Pons (tissue), 1 donor: ENCODE measurements at regions not wholly inside any gene's neighbourhood (a gene's known extent, or its start where the extent isn't known, plus 50 kb on each side); places are given as distances from the start of the nearest gene placed in this dataset.

Source experiments
- DNase-seq: peaks from one replicate; pipeline ENCODE4 v3.0.0-alpha.2; 2016; ENCODE audit warnings: low spot score

- DNase-seq = no peak
Observed at GRCh38 chr15:67992411-67992810, 61.7 kb upstream of the PIAS1 start.

DNA sequence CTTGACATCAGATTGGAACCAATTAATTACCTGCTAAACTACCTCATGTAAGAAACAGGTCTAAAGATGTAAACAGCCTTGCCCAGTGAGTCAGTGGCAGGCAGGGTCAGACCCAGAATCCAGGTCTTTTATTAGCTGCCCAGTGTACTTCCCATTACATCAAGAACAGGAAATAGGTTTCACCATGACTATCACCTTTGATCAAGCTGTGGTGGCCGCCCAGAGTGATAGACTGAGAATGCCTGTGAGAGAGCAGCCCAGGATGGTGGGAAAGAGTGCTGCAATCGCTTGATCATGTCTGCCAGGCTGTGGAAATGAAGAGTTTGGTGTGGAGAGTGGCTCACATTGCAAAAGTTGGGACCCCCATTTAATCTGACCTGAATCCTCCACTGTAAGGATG, 61.3 kb upstream of the PIAS1 start:
- DNase-seq = no peak

DNA sequence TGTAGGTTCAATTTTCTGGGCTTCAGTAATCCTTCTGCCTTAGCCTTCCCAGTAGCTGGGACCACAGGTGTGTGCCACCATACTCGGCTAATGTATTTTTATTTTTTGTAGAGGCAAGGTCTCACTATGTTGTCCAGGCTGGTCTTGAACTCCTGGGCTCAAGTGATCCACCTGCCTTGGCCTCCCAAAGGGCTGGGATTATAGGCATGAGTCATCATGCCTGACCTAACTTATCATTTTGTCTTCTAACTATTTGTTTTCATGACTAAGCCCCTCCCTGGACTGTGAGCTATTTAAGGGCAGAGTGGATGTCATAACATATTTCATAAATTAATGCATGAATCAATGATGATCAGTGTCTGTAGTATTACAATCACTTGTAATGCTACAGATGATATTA, 56.1 kb upstream of the PIAS1 start:
- no peak for DNase-seq

DNA sequence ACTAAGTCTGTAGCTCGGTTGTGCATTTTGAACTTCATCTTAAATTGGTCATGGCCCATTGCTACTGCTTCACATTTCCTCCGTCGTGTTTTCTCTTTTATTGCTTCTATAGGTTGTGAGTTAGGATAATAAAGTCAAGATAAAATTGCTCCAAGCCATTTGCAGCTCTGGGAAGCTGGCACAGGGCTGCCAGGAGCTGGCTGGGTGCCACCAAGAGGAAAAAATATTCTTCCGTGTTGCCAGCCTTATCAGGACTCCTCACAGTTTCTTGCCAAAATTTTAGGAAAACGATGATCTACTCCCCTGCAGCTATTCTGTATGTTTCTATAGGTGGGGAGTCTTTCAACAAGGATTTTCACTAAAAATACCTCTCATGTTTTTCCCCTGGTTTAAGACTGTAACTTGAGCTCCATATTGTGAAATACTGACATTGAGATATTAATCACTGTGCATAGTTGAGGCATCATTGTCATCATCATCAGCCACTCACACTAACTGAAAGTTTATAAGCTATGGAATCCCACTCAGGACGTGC, 55.4 kb upstream of the PIAS1 start:
- no peak for DNase-seq

- no peak for DNase-seq
Observed at GRCh38 chr15:67999320-68000100, 54.6 kb upstream of the PIAS1 start.

- no peak for DNase-seq
Observed at GRCh38 chr15:68000754-68001153, 53.4 kb upstream of the PIAS1 start.

DNA sequence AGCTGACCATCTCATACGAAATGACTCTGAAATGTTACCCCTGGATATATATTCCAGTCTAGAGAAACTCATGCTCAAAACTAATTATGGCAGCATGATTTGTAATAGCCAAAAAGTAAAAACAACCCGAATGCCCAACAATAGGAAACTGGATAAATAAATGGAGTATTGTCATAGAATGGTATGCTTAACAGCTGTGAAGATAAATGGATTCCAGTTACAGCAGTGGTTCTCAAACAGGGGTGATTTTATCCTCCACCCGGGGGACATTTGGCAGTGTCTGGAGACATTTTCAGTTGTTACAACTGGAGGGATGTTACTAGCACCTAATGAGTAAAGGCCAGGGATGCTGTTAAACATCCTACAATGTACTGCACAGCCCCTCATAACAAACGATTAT, 52.3 kb upstream of the PIAS1 start:
- no peak for DNase-seq

- DNase-seq = no peak
Observed at GRCh38 chr15:68003297-68003696, 50.8 kb upstream of the PIAS1 start.
